Vagina (tissue), 2 donors: ENCODE measurements at regions not wholly inside any gene's neighbourhood (a gene's known extent, or its start where the extent isn't known, plus 50 kb on each side); places are given as distances from the start of the nearest gene placed in this dataset.

Source experiments
- POLR2A ChIP-seq, 2 donors: fragments of 450-650 bp; IDR thresholded peaks; one replicate each; pipeline ENCODE4 v1.6.1; 2017; ENCODE audit warnings: antibody characterized with exemption in 2 of 2, mild to moderate bottlenecking in 2 of 2, moderate library complexity in 2 of 2
- POLR2AphosphoS5 ChIP-seq, 2 donors: sonication (generic); formaldehyde crosslinking; IDR thresholded peaks; one replicate each; pipeline ENCODE4 v1.9.0; 2017; ENCODE audit warnings: antibody characterized with exemption in 2 of 2, mild to moderate bottlenecking in 2 of 2, low read depth in 1 of 2; ENCODE audit not compliant: insufficient read depth in 1 of 2
- TF ChIP-seq, protein P1 (sequence below), 3 experiments: fragments of 450-650 bp in 2 of 3; fragments of 200-600 bp in 1 of 3; sonication (generic) in 1 of 3; IDR thresholded peaks; one replicate each; pipeline ENCODE4 v1.5.1; 2017 to 2019; ENCODE audit warnings: antibody characterized with exemption in 3 of 3, mild to moderate bottlenecking in 2 of 3, moderate library complexity in 2 of 3

DNA sequence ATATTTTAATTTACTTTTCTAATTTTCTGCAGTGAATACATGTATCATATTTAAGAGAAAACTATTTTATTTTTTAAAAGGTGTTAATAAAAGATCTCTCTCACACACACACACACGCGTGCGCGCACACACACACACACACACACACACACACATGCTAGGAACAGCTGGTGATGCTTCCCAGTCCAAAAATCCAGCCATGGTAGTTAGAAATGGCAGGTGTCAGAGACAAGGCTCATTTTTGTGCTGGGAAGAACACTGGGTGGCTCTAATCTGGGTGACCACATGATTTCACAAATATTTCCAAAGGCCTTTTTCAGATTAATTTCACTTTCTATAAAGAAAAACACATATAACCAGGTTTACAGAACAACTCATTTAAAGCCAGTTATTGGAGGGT lies 104.5 kb upstream of the NCK2 start:
- TF ChIP-seq, protein P1, sequence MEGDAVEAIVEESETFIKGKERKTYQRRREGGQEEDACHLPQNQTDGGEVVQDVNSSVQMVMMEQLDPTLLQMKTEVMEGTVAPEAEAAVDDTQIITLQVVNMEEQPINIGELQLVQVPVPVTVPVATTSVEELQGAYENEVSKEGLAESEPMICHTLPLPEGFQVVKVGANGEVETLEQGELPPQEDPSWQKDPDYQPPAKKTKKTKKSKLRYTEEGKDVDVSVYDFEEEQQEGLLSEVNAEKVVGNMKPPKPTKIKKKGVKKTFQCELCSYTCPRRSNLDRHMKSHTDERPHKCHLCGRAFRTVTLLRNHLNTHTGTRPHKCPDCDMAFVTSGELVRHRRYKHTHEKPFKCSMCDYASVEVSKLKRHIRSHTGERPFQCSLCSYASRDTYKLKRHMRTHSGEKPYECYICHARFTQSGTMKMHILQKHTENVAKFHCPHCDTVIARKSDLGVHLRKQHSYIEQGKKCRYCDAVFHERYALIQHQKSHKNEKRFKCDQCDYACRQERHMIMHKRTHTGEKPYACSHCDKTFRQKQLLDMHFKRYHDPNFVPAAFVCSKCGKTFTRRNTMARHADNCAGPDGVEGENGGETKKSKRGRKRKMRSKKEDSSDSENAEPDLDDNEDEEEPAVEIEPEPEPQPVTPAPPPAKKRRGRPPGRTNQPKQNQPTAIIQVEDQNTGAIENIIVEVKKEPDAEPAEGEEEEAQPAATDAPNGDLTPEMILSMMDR (IDR thresholded peaks at IDR 0.05) = no peak
- TF ChIP-seq POLR2A (IDR thresholded peaks at IDR 0.05) (no peak), POLR2AphosphoS5 (IDR thresholded peaks at IDR 0.05; ENCODE audit: insufficient read depth in 1 of 2, low read depth in 1 of 2) (no peak)
